ENCODE measurements at regions not wholly inside any gene's neighbourhood (a gene's known extent, or its start where the extent isn't known, plus 50 kb on each side); places are given as distances from the start of the nearest gene placed in this dataset.

GRCh38 chr7:47078241-47078640 lies 503.7 kb downstream of the TNS3 start:
- no peak for TF ChIP-seq GATA2 (IDR thresholded peaks at IDR 0.05; ENCODE audit: low read depth, low read length)
- TF ChIP-seq GATA3 (IDR thresholded peaks at IDR 0.05; ENCODE audit: low read depth, low read length), result no peak

Data from SH-SY5Y (cell line).